ENCODE measurements at regions not wholly inside any gene's neighbourhood (a gene's known extent, or its start where the extent isn't known, plus 50 kb on each side); places are given as distances from the start of the nearest gene placed in this dataset.
"Not testable (repeated sequence)": the region's sequence is repeated elsewhere in the genome, so short reads cannot be mapped to it uniquely, and the experiment has no call there.

GRCh38 chr18:28729321-28729720, 552.4 kb upstream of the CDH2 start:
- no peak for DNase-seq

- no peak for DNase-seq
These were observed 552.0 kb upstream of the CDH2 start for GRCh38 chr18:28728891-28729290.

GRCh38 chr18:28727189-28727588, 550.3 kb upstream of the CDH2 start:
- DNase-seq, result not testable (repeated sequence)

GRCh38 chr18:28725876-28726275, 548.9 kb upstream of the CDH2 start:
- DNase-seq, result no peak

GRCh38 chr18:28723506-28723905, 546.6 kb upstream of the CDH2 start:
- DNase-seq, result no peak

GRCh38 chr18:28718696-28719095, 541.8 kb upstream of the CDH2 start:
- no peak for DNase-seq

GRCh38 chr18:28716338-28716737, 539.4 kb upstream of the CDH2 start:
- no peak for DNase-seq

- no peak for DNase-seq
These were observed 538.3 kb upstream of the CDH2 start for GRCh38 chr18:28715206-28715605.

- DNase-seq, result no peak
These were observed 537.6 kb upstream of the CDH2 start for GRCh38 chr18:28714498-28714897.

- DNase-seq, result no peak
These were observed 536.0 kb upstream of the CDH2 start for GRCh38 chr18:28712796-28713425.

- no peak for DNase-seq
These were observed 535.2 kb upstream of the CDH2 start for GRCh38 chr18:28712172-28712571.

GRCh38 chr18:28711096-28711495, 534.2 kb upstream of the CDH2 start:
- DNase-seq, result no peak

- DNase-seq, result no peak
These were observed 530.1 kb upstream of the CDH2 start for GRCh38 chr18:28707006-28707405.

- DNase-seq, result no peak
These were observed 529.5 kb upstream of the CDH2 start for GRCh38 chr18:28706397-28706796.

GRCh38 chr18:28705482-28705881, 528.6 kb upstream of the CDH2 start:
- no peak for DNase-seq

- DNase-seq, result no peak
These were observed 515.4 kb upstream of the CDH2 start for GRCh38 chr18:28692337-28692736.

- no peak for DNase-seq
These were observed 514.5 kb upstream of the CDH2 start for GRCh38 chr18:28691496-28691840.

GRCh38 chr18:28690836-28691495, 514.0 kb upstream of the CDH2 start:
- DNase-seq, result no peak

- no peak for DNase-seq
These were observed 513.2 kb upstream of the CDH2 start for GRCh38 chr18:28690100-28690499.

- no peak for DNase-seq
These were observed 512.7 kb upstream of the CDH2 start for GRCh38 chr18:28689588-28689987.

GRCh38 chr18:28684746-28685355, 507.9 kb upstream of the CDH2 start:
- no peak for DNase-seq

GRCh38 chr18:28682912-28683311, 506.0 kb upstream of the CDH2 start:
- no peak for DNase-seq

- no peak for DNase-seq
These were observed 492.2 kb upstream of the CDH2 start for GRCh38 chr18:28669165-28669564.

- DNase-seq, result no peak
These were observed 489.3 kb upstream of the CDH2 start for GRCh38 chr18:28666216-28666615.

- no peak for DNase-seq
These were observed 481.0 kb upstream of the CDH2 start for GRCh38 chr18:28657961-28658360.
